Lower leg skin (tissue), 4 donors: ENCODE measurements at regions not wholly inside any gene's neighbourhood (a gene's known extent, or its start where the extent isn't known, plus 50 kb on each side); places are given as distances from the start of the nearest gene placed in this dataset.
A peak's percentile ranks its signal among the peaks of the same experiment; 100 is the strongest.

Experiments used
- DNase-seq, 2 donors: peaks; one replicate each; pipeline ENCODE4 v3.0.0-alpha.2; 2019; ENCODE audit warnings: low spot score in 2 of 2
- H3K4me3 ChIP-seq: fragments of 200-600 bp; sonication (generic); 2 replicates; pipeline ENCODE4 v1.5.1; 2017; ENCODE audit warnings: mild to moderate bottlenecking, low read depth; ENCODE audit not compliant: poor library complexity, severe bottlenecking
- CTCF ChIP-seq, 3 donors: fragments of 450-650 bp; IDR thresholded peaks; one replicate each; pipeline ENCODE4 v1.5.1; 2016; ENCODE audit warnings: antibody characterized with exemption in 3 of 3, mild to moderate bottlenecking in 3 of 3, moderate library complexity in 2 of 3
- POLR2A ChIP-seq, 2 donors: fragments of 450-650 bp; IDR thresholded peaks; one replicate each; pipeline ENCODE4 v1.6.1; 2016 to 2017; ENCODE audit warnings: antibody characterized with exemption in 2 of 2, mild to moderate bottlenecking in 1 of 2, moderate library complexity in 1 of 2
- WGBS, 2 donors: methylation state at CpG; one replicate each; pipeline ENCODE4 v1.1.5; 2018; 5-methylcytosine and 5-hydroxymethylcytosine counted together
- intact Hi-C: fragments of 100-400 bp; cut with DNase I; formaldehyde crosslinking; loops from one replicate; pipeline ENCODE4 v1.15.0; 2023; ENCODE audit warnings: low total_unique reads

DNA sequence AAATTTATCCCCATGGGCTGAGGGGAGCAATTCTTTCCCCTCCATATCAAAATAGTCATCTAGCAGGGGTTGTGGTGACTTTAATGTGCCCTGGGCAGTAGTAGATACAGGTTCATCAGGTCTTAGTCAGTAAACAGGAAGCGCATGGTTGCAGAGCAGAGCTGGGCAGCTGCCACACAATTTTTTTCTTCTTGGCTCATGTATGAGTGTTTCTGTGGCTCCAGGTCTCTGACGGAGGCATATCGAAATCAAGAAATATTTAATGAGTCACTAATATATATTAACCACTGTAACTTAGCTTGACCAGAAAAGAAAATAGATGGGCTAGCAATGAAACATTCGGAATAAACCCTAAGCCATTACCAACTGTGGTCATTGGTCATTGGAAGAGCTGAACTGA is 68.4 kb upstream of the UBL3 start:
- no peak overlapping the region for H3K4me3 ChIP-seq
- peak in 1 of 2 donors; percentile 73 for DNase-seq
- WGBS, 2 donors, result 41 to 42% methylated on average over 4 of the region's 4 CpGs
- intact Hi-C loops, result no loop called here
- no peak for TF ChIP-seq POLR2A (IDR thresholded peaks at IDR 0.05)
- no peak for TF ChIP-seq CTCF (IDR thresholded peaks at IDR 0.05)

GRCh38 chr13:29917650-29918049 is 67.2 kb upstream of the UBL3 start:
- TF ChIP-seq POLR2A (IDR thresholded peaks at IDR 0.05) (no peak), CTCF (IDR thresholded peaks at IDR 0.05) (no peak)
- no peak overlapping the region for H3K4me3 ChIP-seq
- intact Hi-C loops, result no loop called here
- DNase-seq, result no peak
- 84 to 88% methylated on average over 3 of the region's 3 CpGs for WGBS, 2 donors

DNA sequence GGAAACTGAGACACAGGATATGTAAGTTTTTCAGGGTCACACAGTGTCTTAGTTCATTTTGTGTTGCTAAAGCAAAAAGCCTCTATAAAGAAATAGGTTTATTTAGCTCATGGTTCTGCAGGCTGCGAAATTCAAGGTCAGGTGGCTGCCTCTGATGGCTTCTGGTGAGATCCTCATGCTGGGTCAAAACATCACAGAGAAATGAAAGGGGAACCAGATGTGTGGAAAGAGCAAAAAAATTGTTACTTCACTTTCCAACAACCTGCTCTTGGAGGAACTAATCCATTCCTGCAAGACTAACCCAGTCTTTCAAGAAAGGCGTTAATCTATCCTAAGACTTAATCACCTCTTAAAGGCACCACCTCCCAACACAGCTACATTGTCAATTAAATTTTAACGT is 64.2 kb upstream of the UBL3 start:
- no peak for TF ChIP-seq CTCF (IDR thresholded peaks at IDR 0.05)
- no peak for TF ChIP-seq POLR2A (IDR thresholded peaks at IDR 0.05)

GRCh38 chr13:29911781-29912418 is 61.5 kb upstream of the UBL3 start:
- 68 to 70% methylated on average over 6 to 7 of the region's 7 CpGs for WGBS, 2 donors
- peak in 1 of 2 donors; percentile 52 for DNase-seq
- TF ChIP-seq CTCF (IDR thresholded peaks at IDR 0.05), result no peak
- TF ChIP-seq POLR2A (IDR thresholded peaks at IDR 0.05), result no peak
- no peak overlapping the region for H3K4me3 ChIP-seq
- intact Hi-C loops, result no loop called here

More for the DNA sequence above, 64.2 kb upstream of the UBL3 start:
- no peak overlapping the region for H3K4me3 ChIP-seq
- intact Hi-C loops, result no loop called here
- 74 to 80% methylated on average over 3 of the region's 3 CpGs for WGBS, 2 donors
- DNase-seq, result peak in 1 of 2 donors; percentile 10

DNA sequence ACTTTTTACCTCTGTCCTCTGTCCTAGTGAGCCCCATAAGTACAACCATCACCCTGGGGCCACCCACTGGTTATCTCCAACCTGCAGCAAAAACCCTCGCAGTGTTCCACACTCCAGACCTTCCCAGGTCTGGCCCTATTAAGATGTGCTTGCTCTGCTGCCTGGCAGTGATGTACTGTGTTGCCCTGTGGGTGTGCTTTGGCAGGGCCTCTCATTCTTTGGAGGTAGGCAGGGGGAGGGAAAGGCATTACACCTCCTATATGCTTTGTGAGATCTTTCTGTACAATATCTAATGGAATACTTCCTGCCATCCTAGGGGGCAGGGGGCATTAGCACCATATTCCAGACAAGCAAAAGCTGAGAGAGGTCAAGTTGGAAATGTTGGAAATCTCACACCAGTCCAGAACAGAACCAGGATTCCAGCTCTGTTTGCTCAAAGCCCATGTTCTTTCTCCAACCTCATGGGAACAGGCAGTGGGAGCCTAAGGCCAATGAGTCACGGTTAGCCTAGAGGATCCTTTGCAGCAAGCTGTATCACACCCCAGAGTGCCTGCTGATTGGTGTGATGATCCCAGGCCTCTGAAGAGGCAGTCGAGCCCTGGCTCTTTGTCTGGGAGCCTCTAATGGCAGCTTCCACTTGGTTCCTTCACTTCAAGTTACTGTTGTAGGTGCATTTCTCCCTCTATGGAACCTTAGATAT is 59.7 kb upstream of the UBL3 start:
- intact Hi-C loops, result no loop called here
- no peak overlapping the region for H3K4me3 ChIP-seq
- WGBS, 2 donors, result 58 to 72% methylated on average over 3 of the region's 3 CpGs
- no peak for TF ChIP-seq POLR2A (IDR thresholded peaks at IDR 0.05)
- no peak for TF ChIP-seq CTCF (IDR thresholded peaks at IDR 0.05)
- DNase-seq, result peak; percentile 72 to 84
